ENCODE measurements at regions not wholly inside any gene's neighbourhood (a gene's known extent, or its start where the extent isn't known, plus 50 kb on each side); places are given as distances from the start of the nearest gene placed in this dataset.

GRCh38 chr13:100875392-100876043 is 200.9 kb upstream of the TMTC4 start:
- intact Hi-C loops (cut with DNase I) = no loop called here
- ATAC-seq (no peak), DNase-seq (no peak)

- intact Hi-C loops (cut with DNase I) = no loop called here
- DNase-seq (no peak), ATAC-seq (no peak)
Observed at GRCh38 chr13:100872761-100873160, 198.2 kb upstream of the TMTC4 start.

- intact Hi-C loops (cut with DNase I) = no loop called here
- no peak for ATAC-seq
- no peak for DNase-seq
Observed at GRCh38 chr13:100870898-100871297, 196.3 kb upstream of the TMTC4 start.

GRCh38 chr13:100860866-100861265 is 186.3 kb upstream of the TMTC4 start:
- DNase-seq (no peak), ATAC-seq (no peak)
- intact Hi-C loops (cut with DNase I) = no loop called here

- no peak for DNase-seq
- intact Hi-C loops (cut with DNase I) = no loop called here
- no peak for ATAC-seq
Observed at GRCh38 chr13:100859861-100860260, 185.3 kb upstream of the TMTC4 start.

GRCh38 chr13:100855151-100855550 is 180.6 kb upstream of the TMTC4 start:
- intact Hi-C loops (cut with DNase I) = no loop called here
- ATAC-seq (no peak), DNase-seq (no peak)

- no peak for DNase-seq
- no peak for ATAC-seq
- intact Hi-C loops (cut with DNase I) = no loop called here
Observed at GRCh38 chr13:100854006-100854405, 179.4 kb upstream of the TMTC4 start.

- ATAC-seq (no peak), DNase-seq (no peak)
- intact Hi-C loops (cut with DNase I) = no loop called here
Observed at GRCh38 chr13:100853434-100853833, 178.8 kb upstream of the TMTC4 start.

- intact Hi-C loops (cut with DNase I) = no loop called here
- DNase-seq (no peak), ATAC-seq (no peak)
Observed at GRCh38 chr13:100852146-100852545, 177.6 kb upstream of the TMTC4 start.

- intact Hi-C loops (cut with DNase I) = no loop called here
- no peak for ATAC-seq
Observed at GRCh38 chr13:100848304-100848703, 173.7 kb upstream of the TMTC4 start.

GRCh38 chr13:100845128-100845757 is 170.6 kb upstream of the TMTC4 start:
- intact Hi-C loops (cut with DNase I) = no loop called here
- DNase-seq (no peak), ATAC-seq (no peak)

More at GRCh38 chr13:100848304-100848703, 173.7 kb upstream of the TMTC4 start:
- no peak for DNase-seq

GRCh38 chr13:100842136-100842535 is 167.5 kb upstream of the TMTC4 start:
- no peak for DNase-seq
- ATAC-seq = no peak
- intact Hi-C loops (cut with DNase I) = no loop called here

GRCh38 chr13:100838387-100838786 is 163.8 kb upstream of the TMTC4 start:
- intact Hi-C loops (cut with DNase I) = no loop called here
- ATAC-seq (no peak), DNase-seq (no peak)

- intact Hi-C loops (cut with DNase I) = no loop called here
- ATAC-seq (no peak), DNase-seq (no peak)
Observed at GRCh38 chr13:100837631-100838030, 163.0 kb upstream of the TMTC4 start.

- intact Hi-C loops (cut with DNase I) = no loop called here
- DNase-seq (no peak), ATAC-seq (no peak)
Observed at GRCh38 chr13:100836711-100837110, 162.1 kb upstream of the TMTC4 start.

GRCh38 chr13:100835695-100836094 is 161.1 kb upstream of the TMTC4 start:
- no peak for ATAC-seq
- no peak for DNase-seq
- intact Hi-C loops (cut with DNase I) = no loop called here

GRCh38 chr13:100833427-100833826 is 158.8 kb upstream of the TMTC4 start:
- DNase-seq (no peak), ATAC-seq (no peak)
- intact Hi-C loops (cut with DNase I) = no loop called here

GRCh38 chr13:100828226-100828625 is 153.6 kb upstream of the TMTC4 start:
- DNase-seq (no peak), ATAC-seq (no peak)
- intact Hi-C loops (cut with DNase I) = no loop called here

GRCh38 chr13:100827489-100828176 is 153.0 kb upstream of the TMTC4 start:
- DNase-seq (no peak), ATAC-seq (no peak)
- intact Hi-C loops (cut with DNase I) = loop anchor here in 1 of 2 donors (2.0 kb wide), 1 partner anchor 29 kb away; no protein-coding TSS in a partner anchor

- no peak for DNase-seq
- intact Hi-C loops (cut with DNase I) = loop anchor here in 1 of 2 donors (2.0 kb wide), 1 partner anchor 28 kb away; no protein-coding TSS in a partner anchor
- ATAC-seq = no peak
Observed at GRCh38 chr13:100826441-100826840, 151.8 kb upstream of the TMTC4 start.

GRCh38 chr13:100825557-100825956 is 151.0 kb upstream of the TMTC4 start:
- intact Hi-C loops (cut with DNase I) = no loop called here
- ATAC-seq (no peak), DNase-seq (no peak)
